GM21576 (cell line): ENCODE measurements at regions not wholly inside any gene's neighbourhood (a gene's known extent, or its start where the extent isn't known, plus 50 kb on each side); places are given as distances from the start of the nearest gene placed in this dataset.

Experiments
- ATAC-seq: cut with Tn5 transposase; IDR thresholded peaks from one replicate; pipeline ENCODE4 v1.9.1; 2021; ENCODE audit warnings: mild to moderate bottlenecking, moderate library complexity; ENCODE audit not compliant: unreplicated experiment

GRCh38 chr4:85376285-85376684 is 98.7 kb upstream of the ARHGAP24 start:
- ATAC-seq, result no peak

DNA sequence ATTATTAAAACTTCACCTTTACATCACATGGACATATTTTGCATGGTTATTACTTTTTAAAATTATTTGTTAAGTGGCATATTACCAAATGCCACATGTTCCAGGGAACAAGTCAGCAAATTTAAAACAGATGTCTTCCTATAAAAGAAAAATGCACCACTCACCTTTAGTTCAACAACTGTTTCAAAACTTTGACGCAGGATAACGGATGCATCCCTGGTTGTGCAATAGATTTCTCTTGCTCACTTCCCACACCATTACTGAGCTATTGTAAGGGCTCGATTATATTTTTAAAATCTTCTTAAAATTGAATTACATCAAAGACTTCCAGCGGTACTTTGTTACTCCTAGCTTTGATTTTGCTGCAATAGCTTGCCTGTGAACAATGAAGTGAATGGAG is 93.0 kb upstream of the ARHGAP24 start:
- ATAC-seq, result no peak

- no peak for ATAC-seq
Measured at GRCh38 chr4:85391071-85391470, 83.9 kb upstream of the ARHGAP24 start.

- peak; percentile 91 for ATAC-seq
Measured at GRCh38 chr4:85391589-85392410, 83.2 kb upstream of the ARHGAP24 start.

DNA sequence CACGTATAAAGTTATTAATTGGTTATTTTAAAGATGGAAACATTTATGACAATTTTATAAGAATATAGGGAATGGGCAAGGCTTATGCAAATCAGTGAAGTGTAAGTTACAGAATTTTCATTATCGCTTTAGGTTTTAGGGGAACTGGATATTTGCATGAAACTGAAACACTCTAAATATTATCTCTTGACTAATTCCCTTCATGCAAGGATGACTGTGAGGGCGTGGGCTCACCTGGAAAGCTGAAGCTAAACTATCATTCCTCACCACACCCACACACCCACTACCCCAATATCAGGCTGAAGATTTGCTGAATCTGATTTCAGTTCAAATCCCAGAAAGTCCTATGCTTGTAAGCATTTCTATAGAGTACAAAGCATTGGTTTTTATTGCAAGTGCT is 81.7 kb upstream of the ARHGAP24 start:
- no peak for ATAC-seq

GRCh38 chr4:85398276-85398675 is 76.7 kb upstream of the ARHGAP24 start:
- ATAC-seq, result no peak

DNA sequence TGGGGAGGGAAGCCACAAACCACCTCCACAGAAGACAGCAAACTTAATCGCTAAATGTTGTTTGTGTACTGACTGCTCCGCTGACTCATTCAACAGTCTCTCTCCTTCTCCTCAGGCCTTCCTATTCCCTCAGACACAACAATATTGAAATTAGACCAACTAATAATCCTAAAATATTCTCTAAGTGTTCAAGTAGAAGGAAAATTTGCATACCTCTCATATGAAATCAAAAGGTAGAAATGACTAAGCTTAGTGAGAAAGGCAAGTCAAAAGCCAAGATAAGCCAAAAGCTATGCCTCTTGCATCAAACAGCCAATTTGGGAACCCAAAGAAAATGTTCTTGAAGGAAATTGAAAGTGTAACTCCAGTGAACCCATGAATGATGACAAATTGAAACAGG is 75.7 kb upstream of the ARHGAP24 start:
- peak; percentile 70 for ATAC-seq

GRCh38 chr4:85402371-85402770 is 72.6 kb upstream of the ARHGAP24 start:
- ATAC-seq, result no peak

DNA sequence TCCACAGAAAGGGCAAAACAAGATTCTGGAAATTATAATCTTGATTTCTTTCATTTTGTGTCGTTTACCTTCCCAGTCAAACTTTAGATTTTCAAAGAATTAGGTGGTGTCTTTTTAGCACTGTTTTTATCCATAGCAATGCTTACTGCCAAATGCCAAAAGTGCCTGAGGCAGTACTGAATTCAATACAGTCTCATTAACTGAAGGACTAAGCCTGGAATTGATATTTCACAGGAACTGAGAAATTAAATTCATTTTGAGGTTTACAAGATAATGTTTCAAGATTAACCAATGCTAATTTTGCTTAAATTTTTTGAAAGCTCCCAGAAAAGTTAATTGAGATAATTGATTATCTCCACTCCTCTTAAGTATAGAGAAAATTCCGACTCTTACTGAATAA is 68.8 kb upstream of the ARHGAP24 start:
- no peak for ATAC-seq

- no peak for ATAC-seq
Measured at GRCh38 chr4:85407546-85407945, 67.4 kb upstream of the ARHGAP24 start.

DNA sequence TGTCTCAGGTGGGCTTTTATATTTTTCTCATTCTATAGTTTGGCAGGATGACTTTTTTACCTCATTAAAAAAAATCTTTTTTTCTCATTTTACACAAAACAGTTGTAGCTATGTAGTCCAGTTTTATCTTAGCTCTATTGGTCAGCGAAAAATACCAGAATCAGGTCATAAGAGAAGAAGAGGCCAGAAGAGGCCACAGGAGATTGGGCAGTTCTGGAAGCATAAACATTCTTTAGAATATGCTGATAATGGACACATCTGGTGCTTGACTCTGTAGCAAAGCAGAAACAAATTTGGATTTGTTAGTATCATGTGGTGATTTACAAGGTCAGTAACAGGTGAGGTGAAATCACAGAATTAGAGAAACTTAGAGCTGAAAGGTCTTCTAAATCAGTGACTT is 66.6 kb upstream of the ARHGAP24 start:
- ATAC-seq, result no peak

GRCh38 chr4:85409251-85409650 is 65.7 kb upstream of the ARHGAP24 start:
- ATAC-seq, result no peak

DNA sequence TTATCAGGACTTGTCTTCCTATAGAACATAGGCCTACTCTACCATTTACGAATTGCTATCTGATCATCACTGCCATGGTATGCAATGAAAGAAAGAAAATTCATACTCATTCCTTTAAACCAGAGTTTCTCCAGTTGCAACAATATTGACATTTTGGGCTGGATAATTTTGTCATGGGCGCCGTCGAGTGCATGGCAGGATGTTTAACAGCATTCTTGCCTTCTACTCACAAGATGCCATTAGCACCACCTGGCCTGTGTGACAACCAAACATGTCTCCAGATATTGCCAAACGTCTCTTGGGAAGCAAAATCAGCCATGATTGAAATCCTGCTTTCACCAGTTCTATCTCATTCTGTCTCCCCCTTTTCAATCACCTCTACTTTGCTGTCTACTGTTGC is 63.6 kb upstream of the ARHGAP24 start:
- no peak for ATAC-seq

DNA sequence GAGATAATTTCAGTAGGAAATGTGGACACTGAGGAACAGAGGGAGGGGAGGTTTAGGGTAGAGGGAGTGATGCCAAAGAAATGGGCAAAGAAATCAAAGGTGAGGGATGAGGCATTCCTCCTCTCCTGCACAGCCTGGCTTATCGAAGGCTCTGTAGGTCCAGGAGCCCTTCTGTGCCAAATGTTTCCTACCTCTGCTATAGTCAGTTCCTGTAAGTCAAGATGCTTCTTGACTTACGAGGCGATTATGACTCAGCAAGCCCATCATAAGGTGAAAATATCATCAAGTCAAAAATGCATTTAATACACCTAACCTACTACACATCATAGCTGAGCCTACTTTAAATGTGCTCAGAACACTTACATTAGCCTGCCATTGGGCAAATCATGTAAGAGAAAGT is 60.0 kb upstream of the ARHGAP24 start:
- ATAC-seq, result no peak

DNA sequence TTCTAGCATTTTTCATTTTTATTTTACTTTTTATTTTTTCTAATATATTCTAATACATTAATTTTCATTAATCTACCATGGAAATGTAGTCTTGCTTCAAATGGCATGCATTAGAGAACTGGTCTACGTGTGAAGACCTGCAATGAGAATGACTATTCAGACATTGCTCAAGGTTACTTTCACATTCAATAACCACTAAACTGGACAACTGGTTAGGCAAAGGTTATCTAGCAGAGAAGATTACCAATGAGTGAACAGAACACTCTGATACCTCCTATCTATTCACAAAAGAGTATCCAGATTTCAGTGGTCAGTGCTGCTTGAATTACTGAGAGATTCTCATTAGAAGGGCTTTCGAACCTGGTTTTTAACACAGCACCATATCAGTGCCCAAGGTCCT is 58.9 kb upstream of the ARHGAP24 start:
- no peak for ATAC-seq

DNA sequence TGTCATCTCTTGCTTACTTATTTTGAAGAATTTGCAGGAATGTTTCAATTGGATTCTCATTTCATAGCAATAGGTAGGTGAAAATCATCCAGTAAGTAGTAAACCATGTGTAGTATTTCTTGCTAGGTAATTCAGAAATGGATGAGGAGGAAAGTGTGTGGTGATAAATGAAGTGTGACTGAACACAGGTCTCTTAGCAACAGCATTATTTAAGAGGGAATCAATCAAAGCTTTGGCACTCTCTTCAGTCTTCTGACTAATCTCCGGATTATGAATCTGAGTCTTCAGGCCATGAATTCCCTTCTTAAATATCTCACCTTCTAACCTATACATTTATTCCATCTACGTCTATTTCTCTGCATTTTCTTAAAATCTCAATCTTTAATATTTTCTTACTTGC is 55.8 kb upstream of the ARHGAP24 start:
- ATAC-seq, result no peak

DNA sequence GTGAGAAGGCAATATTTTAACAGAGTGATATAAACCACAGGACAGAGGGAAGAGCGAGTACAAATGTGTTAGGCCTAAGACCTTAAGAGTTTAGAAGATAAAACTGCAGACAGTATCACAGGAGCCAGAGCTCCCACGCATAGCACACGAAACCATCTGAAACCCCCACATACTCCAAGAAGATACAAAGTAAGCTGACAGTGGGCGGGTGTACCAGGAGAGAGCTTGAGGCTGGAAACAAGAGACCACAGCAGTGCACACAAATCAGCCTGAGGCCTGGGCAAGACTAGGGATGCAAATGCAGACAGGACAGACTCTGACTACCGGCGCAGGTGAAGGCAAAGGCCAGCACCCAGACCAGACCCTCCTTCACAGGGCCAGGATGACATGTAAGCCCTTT is 54.1 kb upstream of the ARHGAP24 start:
- ATAC-seq, result no peak

DNA sequence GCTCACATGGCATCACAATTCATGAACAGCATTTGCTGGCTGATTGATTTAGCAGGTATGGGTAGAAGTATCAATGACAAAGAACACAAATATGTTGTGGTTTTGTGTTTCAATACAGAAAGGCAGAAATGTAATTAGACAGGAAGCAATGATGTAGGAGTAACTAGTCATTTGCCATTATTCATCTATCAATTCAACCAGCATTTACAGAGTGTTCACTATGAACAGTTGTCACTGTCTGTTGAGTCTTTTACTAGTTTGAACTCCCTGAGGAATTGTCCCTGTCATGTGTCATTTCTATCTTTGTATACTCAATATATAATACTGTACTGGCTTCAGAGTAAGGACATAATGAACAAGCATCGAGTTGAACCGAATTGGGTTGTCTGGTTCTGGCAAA is 51.5 kb upstream of the ARHGAP24 start:
- no peak for ATAC-seq
